ENCODE measurements at regions not wholly inside any gene's neighbourhood (a gene's known extent, or its start where the extent isn't known, plus 50 kb on each side); places are given as distances from the start of the nearest gene placed in this dataset.

DNA sequence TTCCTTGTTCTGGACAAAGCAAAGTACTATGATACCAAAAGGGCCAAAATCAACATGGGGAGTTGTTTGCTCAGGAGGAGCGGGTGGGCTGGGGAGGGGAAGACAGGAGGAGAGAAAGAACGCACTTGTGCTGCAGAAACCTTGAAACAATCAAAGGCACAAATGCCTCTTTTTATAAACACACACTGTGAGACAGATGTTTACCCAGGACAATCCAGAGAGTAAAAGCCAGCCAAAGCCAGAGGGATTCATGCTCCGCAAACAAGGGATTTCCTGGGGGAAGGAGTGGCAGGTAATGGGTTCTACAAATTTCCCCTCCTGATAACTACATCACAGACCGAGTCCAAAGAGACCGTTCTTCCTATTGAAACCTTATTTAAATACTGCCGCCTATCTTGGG is 323.5 kb upstream of the SKOR2 start:
- H2BK15ac ChIP-seq (ENCODE audit: low read depth, low read length), result no peak overlapping the region
- ChIA-PET CTCF (no interaction called here), POLR2A (ENCODE audit: unreplicated experiment) (no interaction called here)
- H4K91ac ChIP-seq (ENCODE audit: insufficient read depth, low read depth, low read length), result no peak overlapping the region
- no peaks in the 10 kb centered on the region for H3K9me1 ChIP-seq (ENCODE audit: insufficient read depth, low read length)
- dilution Hi-C loops (cut with HindIII; ENCODE audit: low sequenced_read_pairs, unreplicated experiment), result no loop called here
- in situ Hi-C loops (cut with MboI; ENCODE audit: low sequenced_read_pairs), result no loop called here
- H3K79me1 ChIP-seq (ENCODE audit: low read depth in 1 of 2, low read length in 2 of 2), result no peaks in the 10 kb centered on the region
- no peak overlapping the region for H3K18ac ChIP-seq (ENCODE audit: low read depth, low read length)
- BruUV-seq (replicated peaks), result no TSS peak
- H3K4ac ChIP-seq (ENCODE audit: low read depth, low read length), result no peak overlapping the region
- H3K27me3 ChIP-seq (ENCODE audit: control insufficient read depth, insufficient read depth, low read length), result no peaks in the 10 kb centered on the region
- no peak overlapping the region for H3K23ac ChIP-seq (ENCODE audit: low read depth, low read length)
- H3K4me3 ChIP-seq (ENCODE audit: insufficient read depth, low read depth, low read length), result no peak overlapping the region
- WGBS, 2 experiments (ENCODE audit: extremely low coverage in 2 of 2, insufficient read length in 1 of 2), result no CpG with 5 or more reads among the region's 6 CpGs
- no peaks in the 10 kb centered on the region for H3K36me3 ChIP-seq (ENCODE audit: control insufficient read depth, insufficient read depth, low read length)
- H4K8ac ChIP-seq (ENCODE audit: low read depth in 2 of 2, low read length in 2 of 2), result no peak overlapping the region
- H2AFZ ChIP-seq (replicated peaks; ENCODE audit: low read length, poor library complexity), result no peak overlapping the region
- DNase-seq, result no peak
- intact Hi-C loops (cut with micrococcal nuclease), result no loop called here
- H3K4me2 ChIP-seq (ENCODE audit: low read depth, low read length), result no peak overlapping the region
- no peak overlapping the region for H3K14ac ChIP-seq (replicated peaks; ENCODE audit: low read depth, low read length)
- H3K9me3 ChIP-seq (ENCODE audit: control insufficient read depth, insufficient read depth, low read length), result peaks cover 1% of the 10 kb centered on the region; the same call in 1 of the 2 replicates
- ATAC-seq (ENCODE audit: low read depth), result no peak
- H2AK5ac ChIP-seq (ENCODE audit: low read depth, low read length), result no peak overlapping the region
- TF ChIP-seq, protein P1, sequence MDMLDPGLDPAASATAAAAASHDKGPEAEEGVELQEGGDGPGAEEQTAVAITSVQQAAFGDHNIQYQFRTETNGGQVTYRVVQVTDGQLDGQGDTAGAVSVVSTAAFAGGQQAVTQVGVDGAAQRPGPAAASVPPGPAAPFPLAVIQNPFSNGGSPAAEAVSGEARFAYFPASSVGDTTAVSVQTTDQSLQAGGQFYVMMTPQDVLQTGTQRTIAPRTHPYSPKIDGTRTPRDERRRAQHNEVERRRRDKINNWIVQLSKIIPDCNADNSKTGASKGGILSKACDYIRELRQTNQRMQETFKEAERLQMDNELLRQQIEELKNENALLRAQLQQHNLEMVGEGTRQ (IDR thresholded peaks at IDR 0.05; ENCODE audit: low read depth, low read length), result no peak
- TF ChIP-seq CTCF (conservative IDR thresholded peaks at IDR 0.05; ENCODE audit: low read depth, low read length), result no peak
- no peak for TF ChIP-seq MAZ (IDR thresholded peaks at IDR 0.05; ENCODE audit: borderline replicate concordance, low read depth, low read length)
- no peak for TF ChIP-seq NFE2L2 (IDR thresholded peaks at IDR 0.05; ENCODE audit: low read depth, low read length)
- no peak for TF ChIP-seq ELK1 (IDR thresholded peaks at IDR 0.05; ENCODE audit: borderline replicate concordance, low read depth, low read length)
- H3K9ac ChIP-seq (ENCODE audit: low read depth, low read length), result no peak overlapping the region
- no peak overlapping the region for H2AK9ac ChIP-seq (replicated peaks; ENCODE audit: low read depth, low read length, poor library complexity)
- no peak overlapping the region for H2BK120ac ChIP-seq (ENCODE audit: low read depth, low read length)
- H2BK20ac ChIP-seq (ENCODE audit: low read depth, low read length), result no peak overlapping the region
- H3K4me1 ChIP-seq (ENCODE audit: control insufficient read depth, insufficient read depth, low read length), result no peaks in the 10 kb centered on the region
- H3K27ac ChIP-seq (ENCODE audit: insufficient read depth, low read length), result no peak overlapping the region
- no peak overlapping the region for H4K5ac ChIP-seq (ENCODE audit: low read depth, low read length)
- H2BK5ac ChIP-seq (ENCODE audit: low read depth, low read length, poor library complexity, severe bottlenecking), result no peak overlapping the region
- H4K20me1 ChIP-seq (ENCODE audit: insufficient read depth, low read length), result no peaks in the 10 kb centered on the region
- no peak overlapping the region for H3K56ac ChIP-seq (ENCODE audit: extremely low read depth, insufficient read depth, low read length)
